ENCODE measurements at regions not wholly inside any gene's neighbourhood (a gene's known extent, or its start where the extent isn't known, plus 50 kb on each side); places are given as distances from the start of the nearest gene placed in this dataset.
"Not testable (repeated sequence)": the region's sequence is repeated elsewhere in the genome, so short reads cannot be mapped to it uniquely, and the experiment has no call there.

DNA sequence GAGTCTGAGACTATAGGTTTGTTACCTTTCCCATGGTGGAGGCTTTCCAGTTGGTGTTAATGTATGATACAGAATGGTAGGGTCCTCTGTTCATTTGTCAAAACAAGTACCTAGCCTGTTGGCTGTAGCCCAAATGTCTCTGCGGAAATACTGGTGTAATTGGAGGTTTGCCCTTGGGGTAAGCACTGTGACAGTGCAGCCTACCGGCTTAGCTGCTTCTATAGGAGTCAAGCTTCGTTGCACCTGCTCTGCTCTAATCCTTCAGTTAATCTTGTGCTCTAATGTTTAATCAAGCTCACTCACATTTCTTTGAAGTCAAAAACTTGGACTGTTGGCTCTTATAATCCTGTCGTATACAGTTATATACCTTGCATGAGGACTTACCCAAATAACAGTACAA, 203.4 kb downstream of the CCNG2 start:
- Mint-ChIP-seq H3K9me3 (ENCODE audit: unreplicated experiment) (no peaks in the 10 kb centered on the region), H3K4me1 (ENCODE audit: unreplicated experiment) (no peaks in the 10 kb centered on the region), H3K27me3 (ENCODE audit: unreplicated experiment) (no peaks in the 10 kb centered on the region), H3K27ac (ENCODE audit: unreplicated experiment) (no peak overlapping the region), H3K36me3 (ENCODE audit: low read depth, unreplicated experiment) (no peaks in the 10 kb centered on the region), H3K4me3 (ENCODE audit: unreplicated experiment) (no peak overlapping the region)
- TF ChIP-seq, protein P1, sequence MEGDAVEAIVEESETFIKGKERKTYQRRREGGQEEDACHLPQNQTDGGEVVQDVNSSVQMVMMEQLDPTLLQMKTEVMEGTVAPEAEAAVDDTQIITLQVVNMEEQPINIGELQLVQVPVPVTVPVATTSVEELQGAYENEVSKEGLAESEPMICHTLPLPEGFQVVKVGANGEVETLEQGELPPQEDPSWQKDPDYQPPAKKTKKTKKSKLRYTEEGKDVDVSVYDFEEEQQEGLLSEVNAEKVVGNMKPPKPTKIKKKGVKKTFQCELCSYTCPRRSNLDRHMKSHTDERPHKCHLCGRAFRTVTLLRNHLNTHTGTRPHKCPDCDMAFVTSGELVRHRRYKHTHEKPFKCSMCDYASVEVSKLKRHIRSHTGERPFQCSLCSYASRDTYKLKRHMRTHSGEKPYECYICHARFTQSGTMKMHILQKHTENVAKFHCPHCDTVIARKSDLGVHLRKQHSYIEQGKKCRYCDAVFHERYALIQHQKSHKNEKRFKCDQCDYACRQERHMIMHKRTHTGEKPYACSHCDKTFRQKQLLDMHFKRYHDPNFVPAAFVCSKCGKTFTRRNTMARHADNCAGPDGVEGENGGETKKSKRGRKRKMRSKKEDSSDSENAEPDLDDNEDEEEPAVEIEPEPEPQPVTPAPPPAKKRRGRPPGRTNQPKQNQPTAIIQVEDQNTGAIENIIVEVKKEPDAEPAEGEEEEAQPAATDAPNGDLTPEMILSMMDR (IDR thresholded peaks at IDR 0.05; ENCODE audit: unreplicated experiment), result no peak
- DNase-seq (ENCODE audit: low spot score), result no peak

DNA sequence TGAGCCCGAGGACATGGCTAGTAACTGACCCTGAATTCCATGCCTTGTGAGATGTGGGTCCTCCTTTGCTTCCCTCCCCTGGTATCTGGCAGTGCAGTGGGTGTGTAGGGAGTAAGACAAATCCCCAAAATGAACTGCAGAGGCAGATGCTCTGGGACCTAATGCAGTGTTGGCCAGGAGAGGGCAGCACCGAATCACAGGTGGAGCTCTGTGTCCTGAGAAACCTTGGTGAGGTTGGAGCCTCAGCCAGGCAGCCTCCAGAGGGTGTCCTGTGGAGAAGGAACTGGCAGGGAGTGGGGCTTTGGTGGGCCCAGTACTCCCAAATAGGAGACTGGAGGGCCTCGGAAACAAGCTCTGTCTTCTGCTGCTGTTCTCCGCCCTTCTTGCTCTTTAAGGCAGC, 209.9 kb downstream of the CCNG2 start:
- H3K36me3 Mint-ChIP-seq (ENCODE audit: low read depth, unreplicated experiment); H3K4me3 Mint-ChIP-seq (ENCODE audit: unreplicated experiment); DNase-seq (ENCODE audit: low spot score); H3K4me1 Mint-ChIP-seq (ENCODE audit: unreplicated experiment); H3K27me3 Mint-ChIP-seq (ENCODE audit: unreplicated experiment); H3K9me3 Mint-ChIP-seq (ENCODE audit: unreplicated experiment); H3K27ac Mint-ChIP-seq (ENCODE audit: unreplicated experiment): not testable (repeated sequence)
- TF ChIP-seq, protein P1 (IDR thresholded peaks at IDR 0.05; ENCODE audit: unreplicated experiment), result peak; percentile 47

DNA sequence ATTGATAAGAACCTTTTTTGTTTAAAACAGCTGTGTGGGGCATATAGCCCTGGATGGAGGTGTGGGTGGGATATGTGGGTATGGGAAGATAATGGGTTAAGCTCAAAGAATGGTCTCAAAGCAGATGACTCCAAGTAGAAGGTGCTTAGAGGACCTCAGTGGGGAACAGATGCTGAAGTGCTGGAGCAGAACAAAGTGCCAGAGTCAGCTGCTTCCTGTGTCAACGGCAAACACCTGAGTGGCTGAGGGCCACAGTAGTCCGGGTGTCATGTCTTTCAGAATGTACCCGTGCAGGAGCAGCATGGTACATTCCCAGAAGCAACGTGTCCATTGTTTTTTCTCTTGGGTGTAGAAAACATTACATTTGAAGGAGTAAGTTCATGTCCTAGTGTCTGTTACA, 210.6 kb downstream of the CCNG2 start:
- TF ChIP-seq, protein P1 (IDR thresholded peaks at IDR 0.05; ENCODE audit: unreplicated experiment), result no peak
- no peaks in the 10 kb centered on the region for H3K36me3 Mint-ChIP-seq (ENCODE audit: low read depth, unreplicated experiment)
- no peak overlapping the region for H3K27ac Mint-ChIP-seq (ENCODE audit: unreplicated experiment)
- H3K4me3 Mint-ChIP-seq (ENCODE audit: unreplicated experiment), result no peak overlapping the region
- H3K4me1 Mint-ChIP-seq (ENCODE audit: unreplicated experiment), result no peaks in the 10 kb centered on the region
- DNase-seq (ENCODE audit: low spot score), result no peak
- peaks cover 3% of the 10 kb centered on the region for H3K27me3 Mint-ChIP-seq (ENCODE audit: unreplicated experiment)
- H3K9me3 Mint-ChIP-seq (ENCODE audit: unreplicated experiment), result no peaks in the 10 kb centered on the region

DNA sequence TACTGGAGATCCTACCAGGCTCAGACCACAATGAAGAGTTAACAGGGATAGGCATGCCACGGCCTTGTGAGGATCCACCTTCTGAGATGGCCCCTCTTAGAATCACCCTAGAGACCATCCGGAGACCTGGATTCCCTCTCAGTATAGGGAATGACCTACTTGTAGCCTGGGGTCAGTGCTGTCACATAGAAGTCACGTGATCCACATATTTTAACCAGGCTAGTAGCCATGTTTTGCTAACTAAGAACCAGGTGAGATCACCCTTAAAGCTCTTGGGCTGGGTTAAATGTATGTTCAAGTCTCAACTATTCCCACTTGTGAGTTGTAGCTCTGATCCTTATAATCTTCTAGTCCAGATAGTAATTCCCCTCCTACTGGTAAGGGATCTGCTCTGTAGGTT, 215.4 kb downstream of the CCNG2 start:
- TF ChIP-seq, protein P1 (IDR thresholded peaks at IDR 0.05; ENCODE audit: unreplicated experiment), result no peak
- H3K4me1 Mint-ChIP-seq (ENCODE audit: unreplicated experiment), result no peaks in the 10 kb centered on the region
- no peak overlapping the region for H3K4me3 Mint-ChIP-seq (ENCODE audit: unreplicated experiment)
- no peak overlapping the region for H3K27ac Mint-ChIP-seq (ENCODE audit: unreplicated experiment)
- H3K27me3 Mint-ChIP-seq (ENCODE audit: unreplicated experiment), result peaks cover 4% of the 10 kb centered on the region
- no peaks in the 10 kb centered on the region for H3K9me3 Mint-ChIP-seq (ENCODE audit: unreplicated experiment)
- no peak for DNase-seq (ENCODE audit: low spot score)
- H3K36me3 Mint-ChIP-seq (ENCODE audit: low read depth, unreplicated experiment), result no peaks in the 10 kb centered on the region

DNA sequence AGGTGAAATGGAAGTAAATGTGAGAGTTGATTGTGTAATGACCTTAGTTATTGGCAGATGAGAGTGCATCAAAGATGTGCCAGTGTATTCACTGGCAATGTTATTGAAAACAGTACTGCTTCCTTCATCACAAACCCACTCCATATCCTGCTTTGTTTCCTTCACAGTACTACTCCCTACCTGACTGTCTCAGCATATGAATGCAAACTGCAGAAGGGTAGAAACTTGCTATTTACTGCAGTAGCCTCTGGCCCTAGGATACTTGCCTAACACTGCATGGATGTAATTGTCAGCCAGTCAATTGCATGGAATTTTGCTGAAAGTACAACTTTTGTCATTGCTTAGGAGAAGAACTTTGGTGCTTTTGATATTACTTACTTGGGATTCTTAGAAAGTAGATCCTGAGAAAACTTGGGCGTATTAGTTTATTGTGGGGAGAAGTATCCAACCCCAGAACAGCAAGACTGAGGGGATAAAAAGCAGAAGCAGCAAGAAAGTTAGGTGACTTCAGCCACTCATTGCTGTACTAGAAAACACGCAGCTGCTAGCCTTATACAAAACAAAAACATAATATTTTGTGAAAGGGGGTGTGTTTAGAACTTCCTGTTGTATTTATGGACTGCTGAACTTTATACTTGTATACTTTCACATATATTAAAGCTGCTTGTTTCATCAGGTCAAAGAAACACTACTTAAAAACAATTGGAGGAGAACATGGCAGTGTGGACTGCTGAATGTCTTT, 219.0 kb downstream of the CCNG2 start:
- no peaks in the 10 kb centered on the region for H3K36me3 Mint-ChIP-seq (ENCODE audit: low read depth, unreplicated experiment)
- no peak for DNase-seq (ENCODE audit: low spot score)
- no peak overlapping the region for H3K27ac Mint-ChIP-seq (ENCODE audit: unreplicated experiment)
- no peaks in the 10 kb centered on the region for H3K9me3 Mint-ChIP-seq (ENCODE audit: unreplicated experiment)
- TF ChIP-seq, protein P1 (IDR thresholded peaks at IDR 0.05; ENCODE audit: unreplicated experiment), result no peak
- H3K27me3 Mint-ChIP-seq (ENCODE audit: unreplicated experiment), result peaks cover 2% of the 10 kb centered on the region
- H3K4me3 Mint-ChIP-seq (ENCODE audit: unreplicated experiment), result no peak overlapping the region
- no peaks in the 10 kb centered on the region for H3K4me1 Mint-ChIP-seq (ENCODE audit: unreplicated experiment)

All from endothelial cell (in vitro differentiated cells).